ENCODE measurements at regions not wholly inside any gene's neighbourhood (a gene's known extent, or its start where the extent isn't known, plus 50 kb on each side); places are given as distances from the start of the nearest gene placed in this dataset.

DNA sequence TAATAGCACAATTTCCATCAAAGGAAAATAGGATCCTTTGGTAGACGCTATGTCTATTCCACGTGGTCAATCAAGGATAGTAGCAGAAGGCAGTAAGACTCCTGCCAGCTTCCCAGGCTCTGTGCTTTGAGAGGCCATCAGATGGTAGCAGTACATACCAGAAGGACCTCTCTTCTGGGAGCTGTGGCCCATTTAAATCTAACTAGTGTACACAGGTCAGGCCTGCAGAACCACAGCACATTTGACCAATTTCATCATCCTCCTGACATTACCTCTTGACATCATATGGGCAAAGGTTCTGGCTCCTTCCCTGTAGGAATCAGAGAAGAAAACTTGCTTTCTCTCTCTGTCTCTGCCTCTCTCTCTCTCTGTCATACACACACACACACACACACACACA lies 229.6 kb upstream of the HTR2A start:
- TF ChIP-seq TAF1 (IDR thresholded peaks at IDR 0.05; ENCODE audit: low read depth, low read length) (no peak), POLR2AphosphoS5 (IDR thresholded peaks at IDR 0.05; ENCODE audit: low read depth, low read length) (no peak), POLR2A (IDR thresholded peaks at IDR 0.05; ENCODE audit: low read depth, low read length) (no peak), POU2F2 (IDR thresholded peaks at IDR 0.05; ENCODE audit: low read depth, low read length) (no peak), SPI1 (IDR thresholded peaks at IDR 0.05; ENCODE audit: low read depth, low read length) (no peak), PAX5 (IDR thresholded peaks at IDR 0.05; ENCODE audit: insufficient read depth, low read length, severe bottlenecking) (no peak)
